ENCODE measurements at regions not wholly inside any gene's neighbourhood (a gene's known extent, or its start where the extent isn't known, plus 50 kb on each side); places are given as distances from the start of the nearest gene placed in this dataset.

DNA sequence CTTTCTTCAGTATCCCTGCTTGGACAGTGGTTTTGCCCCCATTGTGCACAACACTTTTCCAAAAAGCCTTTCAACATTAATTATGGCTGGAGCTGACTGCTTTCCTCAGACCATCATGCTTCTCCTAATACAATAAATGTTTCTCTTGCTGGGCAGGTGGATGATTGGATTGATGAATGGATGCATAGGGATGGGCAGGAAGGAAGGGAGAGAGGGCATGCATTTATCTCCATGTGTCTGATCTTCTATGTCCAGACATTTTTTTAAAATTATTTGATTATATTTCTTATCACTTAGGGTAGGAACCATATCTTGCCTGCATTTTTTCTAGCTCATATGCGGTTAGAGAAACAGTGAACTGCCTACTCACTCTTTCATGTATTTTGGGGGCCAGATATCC, 218.5 kb downstream of the PRL start:
- no peak for TF ChIP-seq CTCF (IDR thresholded peaks at IDR 0.05)
- no peak for TF ChIP-seq POLR2A (IDR thresholded peaks at IDR 0.05)

Data from heart left ventricle (tissue), 13 donors.